ENCODE measurements at regions not wholly inside any gene's neighbourhood (a gene's known extent, or its start where the extent isn't known, plus 50 kb on each side); places are given as distances from the start of the nearest gene placed in this dataset.

- Histone ChIP-seq H3K36me3 (no peaks in the 10 kb centered on the region), H3K9me3 (no peaks in the 10 kb centered on the region), H3K27me3 (no peaks in the 10 kb centered on the region), H3K27ac (no peak overlapping the region), H3K4me3 (no peak overlapping the region), H3K4me1 (no peaks in the 10 kb centered on the region)
- intact Hi-C loops (cut with DNase I; ENCODE audit: low total_unique reads) (no loop called here), in situ Hi-C loops (cut with MboI; ENCODE audit: low sequenced_read_pairs in 4 of 4) (no loop called here)
- ATAC-seq, result no peak
- TF ChIP-seq CTCF (IDR thresholded peaks at IDR 0.05 in 4 of 5, conservative IDR thresholded peaks at IDR 0.05 in 1 of 5) (no peak), POLR2A (IDR thresholded peaks at IDR 0.05) (no peak)
- no peak for DNase-seq
Observed at GRCh38 chr7:156050636-156051569, 238.6 kb upstream of the SHH start.

- intact Hi-C loops (cut with DNase I; ENCODE audit: low total_unique reads) (no loop called here), in situ Hi-C loops (cut with MboI; ENCODE audit: low sequenced_read_pairs in 4 of 4) (no loop called here)
- Histone ChIP-seq H3K27me3 (no peaks in the 10 kb centered on the region), H3K4me3 (no peak overlapping the region), H3K4me1 (no peaks in the 10 kb centered on the region), H3K27ac (no peak overlapping the region), H3K9me3 (no peaks in the 10 kb centered on the region), H3K36me3 (no peaks in the 10 kb centered on the region)
- no peak for DNase-seq
- TF ChIP-seq POLR2A (IDR thresholded peaks at IDR 0.05), result no peak
- no peak for ATAC-seq
Observed at GRCh38 chr7:156049366-156049765, 237.1 kb upstream of the SHH start.

GRCh38 chr7:156046031-156046560 lies 233.8 kb upstream of the SHH start:
- intact Hi-C loops (cut with DNase I; ENCODE audit: low total_unique reads), result no loop called here
- ATAC-seq (no peak), DNase-seq (no peak)
- H3K27me3 ChIP-seq, result no peaks in the 10 kb centered on the region
- TF ChIP-seq CTCF (IDR thresholded peaks at IDR 0.05 in 4 of 5, conservative IDR thresholded peaks at IDR 0.05 in 1 of 5) (no peak), POLR2A (IDR thresholded peaks at IDR 0.05) (no peak)
- H3K36me3 ChIP-seq, result no peaks in the 10 kb centered on the region
- no peaks in the 10 kb centered on the region for H3K4me1 ChIP-seq
- no peak overlapping the region for H3K27ac ChIP-seq
- H3K4me3 ChIP-seq, result no peak overlapping the region
- in situ Hi-C loops (cut with MboI; ENCODE audit: low sequenced_read_pairs in 4 of 4), result no loop called here
- H3K9me3 ChIP-seq, result no peaks in the 10 kb centered on the region

- no peaks in the 10 kb centered on the region for H3K36me3 ChIP-seq
- H3K4me1 ChIP-seq, result no peaks in the 10 kb centered on the region
- TF ChIP-seq POLR2A (IDR thresholded peaks at IDR 0.05) (no peak), CTCF (IDR thresholded peaks at IDR 0.05 in 4 of 5, conservative IDR thresholded peaks at IDR 0.05 in 1 of 5) (no peak)
- in situ Hi-C loops (cut with MboI; ENCODE audit: low sequenced_read_pairs in 4 of 4) (no loop called here), intact Hi-C loops (cut with DNase I; ENCODE audit: low total_unique reads) (no loop called here)
- no peaks in the 10 kb centered on the region for H3K27me3 ChIP-seq
- ATAC-seq, result no peak
- DNase-seq, result no peak
- H3K4me3 ChIP-seq, result no peak overlapping the region
- no peaks in the 10 kb centered on the region for H3K9me3 ChIP-seq
- H3K27ac ChIP-seq, result no peak overlapping the region
Observed at GRCh38 chr7:156043416-156044178, 231.3 kb upstream of the SHH start.

- no peak for TF ChIP-seq POLR2A (IDR thresholded peaks at IDR 0.05)
- TF ChIP-seq CTCF (IDR thresholded peaks at IDR 0.05 in 4 of 5, conservative IDR thresholded peaks at IDR 0.05 in 1 of 5), result no peak
- intact Hi-C loops (cut with DNase I; ENCODE audit: low total_unique reads) (no loop called here), in situ Hi-C loops (cut with MboI; ENCODE audit: low sequenced_read_pairs in 4 of 4) (no loop called here)
- ATAC-seq, result no peak
- no peaks in the 10 kb centered on the region for H3K4me1 ChIP-seq
- no peak overlapping the region for H3K4me3 ChIP-seq
- no peak overlapping the region for H3K27ac ChIP-seq
- no peak for DNase-seq
- no peaks in the 10 kb centered on the region for H3K27me3 ChIP-seq
- H3K36me3 ChIP-seq, result no peaks in the 10 kb centered on the region
- H3K9me3 ChIP-seq, result no peaks in the 10 kb centered on the region
Observed at GRCh38 chr7:156041398-156041797, 229.1 kb upstream of the SHH start.

Data from gastrocnemius medialis (tissue), 4 donors.